Spinal cord (tissue), 9 donors: ENCODE measurements at regions not wholly inside any gene's neighbourhood (a gene's known extent, or its start where the extent isn't known, plus 50 kb on each side); places are given as distances from the start of the nearest gene placed in this dataset.
A peak's percentile ranks its signal among the peaks of the same experiment; 100 is the strongest.

Source experiments
- DNase-seq, 6 donors: peaks; one replicate each; pipeline versions ENCODE4 v3.0.0 to v3.0.0-alpha.2; 2013 to 2015; ENCODE audit warnings: low spot score in 6 of 6, low read depth in 4 of 6
- H3K27ac ChIP-seq: one replicate; pipeline ENCODE4 v1.5.1; 2013; ENCODE audit warnings: low read depth, low read length, control low read depth
- H3K27me3 ChIP-seq: one replicate; pipeline ENCODE4 v1.6.1; 2013; ENCODE audit warnings: low read length; ENCODE audit not compliant: control insufficient read depth, insufficient read depth
- H3K36me3 ChIP-seq: one replicate; pipeline ENCODE4 v1.6.1; 2013; ENCODE audit warnings: low read length; ENCODE audit not compliant: control insufficient read depth, insufficient read depth
- H3K4me1 ChIP-seq: one replicate; pipeline ENCODE4 v1.6.1; 2013; ENCODE audit warnings: low read length; ENCODE audit not compliant: control insufficient read depth, insufficient read depth
- H3K4me3 ChIP-seq: one replicate; pipeline ENCODE4 v1.5.1; 2013; ENCODE audit warnings: low read depth, low read length, control low read depth
- H3K9me3 ChIP-seq: one replicate; pipeline ENCODE4 v1.6.1; 2013; ENCODE audit warnings: low read length; ENCODE audit not compliant: control insufficient read depth, insufficient read depth
- whole genome bisulfite sequencing: methylation state at CpG from one replicate; pipeline ENCODE4 v1.1.5; 2013; ENCODE audit warnings: missing lambda C conversion rate; ENCODE audit not compliant: insufficient coverage; 5-methylcytosine and 5-hydroxymethylcytosine counted together
- donor health status: healthy.

- Histone ChIP-seq H3K9me3 (no peaks in the 10 kb centered on the region), H3K27ac (no peak overlapping the region), H3K27me3 (no peaks in the 10 kb centered on the region), H3K4me1 (no peaks in the 10 kb centered on the region), H3K36me3 (no peaks in the 10 kb centered on the region), H3K4me3 (no peak overlapping the region)
- no CpG with 5 or more reads among the region's 1 CpG for WGBS
- DNase-seq = no peak
Observed at GRCh38 chr20:7366189-7366588, 574.1 kb downstream of the HAO1 start.

GRCh38 chr20:7371518-7372163 lies 568.6 kb downstream of the HAO1 start:
- Histone ChIP-seq H3K4me3 (no peak overlapping the region), H3K9me3 (no peaks in the 10 kb centered on the region), H3K27me3 (no peaks in the 10 kb centered on the region), H3K36me3 (no peaks in the 10 kb centered on the region), H3K27ac (no peak overlapping the region), H3K4me1 (no peaks in the 10 kb centered on the region)
- no CpG with 5 or more reads among the region's 3 CpGs for WGBS
- DNase-seq = no peak

- no peak overlapping the region for H3K4me3 ChIP-seq
- H3K4me1 ChIP-seq = no peaks in the 10 kb centered on the region
- DNase-seq = no peak
- no peaks in the 10 kb centered on the region for H3K27me3 ChIP-seq
- H3K9me3 ChIP-seq = no peaks in the 10 kb centered on the region
- WGBS = no CpG with 5 or more reads among the region's 4 CpGs
- H3K27ac ChIP-seq = no peak overlapping the region
- no peaks in the 10 kb centered on the region for H3K36me3 ChIP-seq
Observed at GRCh38 chr20:7375905-7376304, 564.4 kb downstream of the HAO1 start.

GRCh38 chr20:7378864-7379605 lies 561.2 kb downstream of the HAO1 start:
- H3K27ac ChIP-seq = no peak overlapping the region
- H3K4me3 ChIP-seq = no peak overlapping the region
- DNase-seq = no peak
- no peaks in the 10 kb centered on the region for H3K27me3 ChIP-seq
- H3K9me3 ChIP-seq = no peaks in the 10 kb centered on the region
- WGBS = 88% methylated on average over 4 of the region's 5 CpGs
- no peaks in the 10 kb centered on the region for H3K4me1 ChIP-seq
- H3K36me3 ChIP-seq = no peaks in the 10 kb centered on the region

- H3K4me1 ChIP-seq = no peaks in the 10 kb centered on the region
- 72% methylated on average over 3 of the region's 8 CpGs for WGBS
- no peak overlapping the region for H3K27ac ChIP-seq
- H3K36me3 ChIP-seq = no peaks in the 10 kb centered on the region
- H3K9me3 ChIP-seq = no peaks in the 10 kb centered on the region
- no peak overlapping the region for H3K4me3 ChIP-seq
- no peak for DNase-seq
- H3K27me3 ChIP-seq = no peaks in the 10 kb centered on the region
Observed at GRCh38 chr20:7379621-7380220, 560.5 kb downstream of the HAO1 start.

GRCh38 chr20:7383216-7383615 lies 557.0 kb downstream of the HAO1 start:
- Histone ChIP-seq H3K4me3 (no peak overlapping the region), H3K27me3 (no peaks in the 10 kb centered on the region), H3K36me3 (no peaks in the 10 kb centered on the region), H3K9me3 (no peaks in the 10 kb centered on the region), H3K4me1 (no peaks in the 10 kb centered on the region), H3K27ac (no peak overlapping the region)
- no peak for DNase-seq

- WGBS = 60% methylated on average over 1 of the region's 3 CpGs
- DNase-seq = no peak
- Histone ChIP-seq H3K27ac (no peak overlapping the region), H3K9me3 (no peaks in the 10 kb centered on the region), H3K4me1 (no peaks in the 10 kb centered on the region), H3K36me3 (no peaks in the 10 kb centered on the region), H3K4me3 (no peak overlapping the region), H3K27me3 (no peaks in the 10 kb centered on the region)
Observed at GRCh38 chr20:7387638-7388193, 552.5 kb downstream of the HAO1 start.

- no peak for DNase-seq
- Histone ChIP-seq H3K9me3 (no peaks in the 10 kb centered on the region), H3K27ac (no peak overlapping the region), H3K4me1 (no peaks in the 10 kb centered on the region), H3K36me3 (no peaks in the 10 kb centered on the region), H3K27me3 (no peaks in the 10 kb centered on the region), H3K4me3 (no peak overlapping the region)
Observed at GRCh38 chr20:7389216-7389615, 551.0 kb downstream of the HAO1 start.

- 42% methylated on average over 4 of the region's 4 CpGs for WGBS
- no peaks in the 10 kb centered on the region for H3K4me1 ChIP-seq
- DNase-seq = peak in 2 of 6 donors; percentile 18 to 30
- H3K27me3 ChIP-seq = no peaks in the 10 kb centered on the region
- H3K36me3 ChIP-seq = no peaks in the 10 kb centered on the region
- H3K9me3 ChIP-seq = no peaks in the 10 kb centered on the region
- H3K4me3 ChIP-seq = no peak overlapping the region
- H3K27ac ChIP-seq = no peak overlapping the region
Observed at GRCh38 chr20:7392542-7393206, 547.6 kb downstream of the HAO1 start.
